ENCODE measurements at regions not wholly inside any gene's neighbourhood (a gene's known extent, or its start where the extent isn't known, plus 50 kb on each side); places are given as distances from the start of the nearest gene placed in this dataset.

- no peaks in the 10 kb centered on the region for H3K9me1 ChIP-seq (ENCODE audit: insufficient read depth, low read length)
- no peak overlapping the region for H3K4me3 ChIP-seq (ENCODE audit: insufficient read depth, low read depth, low read length)
- no CpG with 5 or more reads among the region's 1 CpG for WGBS, 2 experiments (ENCODE audit: extremely low coverage in 2 of 2, insufficient read length in 1 of 2)
- ATAC-seq (ENCODE audit: low read depth) (no peak), DNase-seq (no peak)
- H3K56ac ChIP-seq (ENCODE audit: extremely low read depth, insufficient read depth, low read length), result no peak overlapping the region
- H3K36me3 ChIP-seq (ENCODE audit: control insufficient read depth, insufficient read depth, low read length), result no peaks in the 10 kb centered on the region
- no peak overlapping the region for H4K8ac ChIP-seq (ENCODE audit: low read depth in 2 of 2, low read length in 2 of 2)
- no peak overlapping the region for H2AFZ ChIP-seq (replicated peaks; ENCODE audit: low read length, poor library complexity)
- no peaks in the 10 kb centered on the region for H4K20me1 ChIP-seq (ENCODE audit: insufficient read depth, low read length)
- ChIA-PET POLR2A (ENCODE audit: unreplicated experiment) (no interaction called here), CTCF (no interaction called here)
- H4K91ac ChIP-seq (ENCODE audit: insufficient read depth, low read depth, low read length), result no peak overlapping the region
- no peak overlapping the region for H3K27ac ChIP-seq (ENCODE audit: insufficient read depth, low read length)
- no peak overlapping the region for H3K9ac ChIP-seq (ENCODE audit: low read depth, low read length)
- H2AK5ac ChIP-seq (ENCODE audit: low read depth, low read length), result no peak overlapping the region
- dilution Hi-C loops (cut with HindIII; ENCODE audit: low sequenced_read_pairs, unreplicated experiment) (no loop called here), in situ Hi-C loops (cut with MboI; ENCODE audit: low sequenced_read_pairs) (no loop called here), intact Hi-C loops (cut with micrococcal nuclease) (no loop called here)
- no peak overlapping the region for H2BK15ac ChIP-seq (ENCODE audit: low read depth, low read length)
- H2BK20ac ChIP-seq (ENCODE audit: low read depth, low read length), result no peak overlapping the region
- H2AK9ac ChIP-seq (replicated peaks; ENCODE audit: low read depth, low read length, poor library complexity), result no peak overlapping the region
- no peak overlapping the region for H2BK120ac ChIP-seq (ENCODE audit: low read depth, low read length)
- BruUV-seq (replicated peaks), result no TSS peak
- H4K5ac ChIP-seq (ENCODE audit: low read depth, low read length), result no peak overlapping the region
- H3K14ac ChIP-seq (replicated peaks; ENCODE audit: low read depth, low read length), result no peak overlapping the region
- no peak overlapping the region for H3K4ac ChIP-seq (ENCODE audit: low read depth, low read length)
- no peaks in the 10 kb centered on the region; the same call in 1 of the 2 replicates for H3K9me3 ChIP-seq (ENCODE audit: control insufficient read depth, insufficient read depth, low read length)
- TF ChIP-seq SMC3 (IDR thresholded peaks at IDR 0.05; ENCODE audit: low read depth, low read length), result no peak
- TF ChIP-seq MXI1 (IDR thresholded peaks at IDR 0.05; ENCODE audit: borderline replicate concordance, low read depth, low read length), result no peak
- no peak for TF ChIP-seq CEBPB (IDR thresholded peaks at IDR 0.05; ENCODE audit: low read depth, low read length)
- no peak for TF ChIP-seq FOS (IDR thresholded peaks at IDR 0.05; ENCODE audit: low read depth, low read length)
- no peak for TF ChIP-seq RAD21 (IDR thresholded peaks at IDR 0.05; ENCODE audit: low read length)
- no peak for TF ChIP-seq RCOR1 (IDR thresholded peaks at IDR 0.05; ENCODE audit: insufficient replicate concordance, low read length)
- no peak for TF ChIP-seq CTCF (conservative IDR thresholded peaks at IDR 0.05; ENCODE audit: low read depth, low read length)
- no peak for TF ChIP-seq MAZ (IDR thresholded peaks at IDR 0.05; ENCODE audit: borderline replicate concordance, low read depth, low read length)
- TF ChIP-seq ELK1 (IDR thresholded peaks at IDR 0.05; ENCODE audit: borderline replicate concordance, low read depth, low read length), result no peak
- TF ChIP-seq RFX5 (IDR thresholded peaks at IDR 0.05; ENCODE audit: low read depth, low read length), result no peak
- no peak for TF ChIP-seq MAFK (IDR thresholded peaks at IDR 0.05; ENCODE audit: low read depth, low read length)
- TF ChIP-seq CHD1 (IDR thresholded peaks at IDR 0.05; ENCODE audit: low read depth, low read length), result no peak
- TF ChIP-seq USF2 (IDR thresholded peaks at IDR 0.05; ENCODE audit: low read depth, low read length), result no peak
- H3K23ac ChIP-seq (ENCODE audit: low read depth, low read length), result no peak overlapping the region
- no peak overlapping the region for H3K4me2 ChIP-seq (ENCODE audit: low read depth, low read length)
- no peak overlapping the region for H2BK5ac ChIP-seq (ENCODE audit: low read depth, low read length, poor library complexity, severe bottlenecking)
- no peaks in the 10 kb centered on the region for H3K4me1 ChIP-seq (ENCODE audit: control insufficient read depth, insufficient read depth, low read length)
- H3K79me1 ChIP-seq (ENCODE audit: low read depth in 1 of 2, low read length in 2 of 2), result no peaks in the 10 kb centered on the region
- no peaks in the 10 kb centered on the region for H3K27me3 ChIP-seq (ENCODE audit: control insufficient read depth, insufficient read depth, low read length)
- H3K18ac ChIP-seq (ENCODE audit: low read depth, low read length), result no peak overlapping the region
Observed at GRCh38 chr11:92008249-92008648, 216.4 kb upstream of the FAT3 start.

Measured in IMR-90 (cell line).